ENCODE measurements at regions not wholly inside any gene's neighbourhood (a gene's known extent, or its start where the extent isn't known, plus 50 kb on each side); places are given as distances from the start of the nearest gene placed in this dataset.

DNA sequence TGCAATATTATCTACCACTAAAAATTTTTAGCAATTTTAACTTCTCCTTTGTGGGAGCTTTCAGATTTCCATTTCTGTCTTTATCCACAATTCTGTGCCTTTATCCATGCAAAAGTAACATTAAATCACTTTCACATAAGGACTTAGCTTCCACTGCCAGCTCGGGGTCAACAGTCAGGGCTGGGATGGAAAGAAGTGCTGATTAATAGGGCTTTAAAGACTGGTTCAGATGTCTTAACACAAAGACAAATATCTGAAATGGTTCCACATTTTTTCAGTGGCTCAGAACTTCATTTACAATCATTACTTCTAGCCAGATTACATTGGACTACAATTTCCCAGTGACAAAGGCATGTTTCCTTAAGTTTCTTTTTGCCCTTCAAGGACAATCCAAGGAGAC lies 191.8 kb upstream of the CPHXL start:
- Histone ChIP-seq H3K36me3 (replicated peaks; ENCODE audit: insufficient read depth, low read depth) (no peaks in the 10 kb centered on the region), H3K4me3 (no peak overlapping the region), H3K79me2 (no peaks in the 10 kb centered on the region), H3K4me1 (ENCODE audit: insufficient read depth) (peaks cover 8% of the 10 kb centered on the region), H3K27me3 (no peaks in the 10 kb centered on the region), H4K20me1 (ENCODE audit: insufficient read depth, poor library complexity, severe bottlenecking) (no peaks in the 10 kb centered on the region), H3K9me3 (ENCODE audit: low read depth) (no peaks in the 10 kb centered on the region), H3K9me2 (replicated peaks; ENCODE audit: insufficient read depth) (no peaks in the 10 kb centered on the region), H3K27ac (no peak overlapping the region), H3K4me2 (no peak overlapping the region), H2AFZ (no peak overlapping the region)
- TF ChIP-seq EZH2 (IDR thresholded peaks at IDR 0.05; ENCODE audit: borderline replicate concordance) (no peak), EZH2phosphoT487 (IDR thresholded peaks at IDR 0.05; ENCODE audit: low read depth, severe bottlenecking, unreplicated experiment) (no peak), CTCF (IDR thresholded peaks at IDR 0.05; ENCODE audit: poor library complexity) (no peak)
- DNase-seq (ENCODE audit: low spot score) = no peak
- 57% methylated on average over 1 of the region's 1 CpG for WGBS (ENCODE audit: low lambda C conversion rate, missing lambda C conversion rate)

DNA sequence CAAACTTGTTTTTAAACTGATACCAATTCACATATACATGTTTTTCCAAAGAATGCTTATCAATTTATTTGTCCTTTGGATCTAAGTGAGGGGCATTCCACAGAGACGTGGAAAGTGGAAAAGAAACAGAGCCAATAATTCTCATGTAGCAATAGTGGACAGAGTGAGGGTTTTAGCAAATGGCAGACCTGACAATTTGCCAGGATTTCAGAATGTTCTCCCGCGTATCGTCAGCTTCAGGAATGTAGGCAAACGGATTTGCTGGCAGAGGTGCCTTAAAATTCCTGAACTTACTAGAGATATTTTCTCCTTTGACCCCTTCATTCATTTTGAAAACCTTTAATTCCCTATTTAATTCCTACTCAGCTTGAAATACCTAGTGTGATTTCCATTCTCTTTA lies 193.4 kb upstream of the CPHXL start:
- no peak overlapping the region for H2AFZ ChIP-seq
- no peak for DNase-seq (ENCODE audit: low spot score)
- 26% methylated on average over 5 of the region's 5 CpGs for WGBS (ENCODE audit: low lambda C conversion rate, missing lambda C conversion rate)
- H3K9me3 ChIP-seq (ENCODE audit: low read depth) = no peaks in the 10 kb centered on the region
- H3K4me2 ChIP-seq = no peak overlapping the region
- H3K4me3 ChIP-seq = no peak overlapping the region
- H4K20me1 ChIP-seq (ENCODE audit: insufficient read depth, poor library complexity, severe bottlenecking) = no peaks in the 10 kb centered on the region
- H3K79me2 ChIP-seq = no peaks in the 10 kb centered on the region
- H3K9me2 ChIP-seq (replicated peaks; ENCODE audit: insufficient read depth) = no peaks in the 10 kb centered on the region
- H3K36me3 ChIP-seq (replicated peaks; ENCODE audit: insufficient read depth, low read depth) = no peaks in the 10 kb centered on the region
- no peak for TF ChIP-seq EZH2 (IDR thresholded peaks at IDR 0.05; ENCODE audit: borderline replicate concordance)
- H3K27me3 ChIP-seq = no peaks in the 10 kb centered on the region
- H3K4me1 ChIP-seq (ENCODE audit: insufficient read depth) = peaks cover 8% of the 10 kb centered on the region
- H3K27ac ChIP-seq = no peak overlapping the region

GRCh38 chr16:75921281-75921680 lies 195.0 kb upstream of the CPHXL start:
- Histone ChIP-seq H3K4me3 (no peak overlapping the region), H3K36me3 (replicated peaks; ENCODE audit: insufficient read depth, low read depth) (no peaks in the 10 kb centered on the region), H3K9me2 (replicated peaks; ENCODE audit: insufficient read depth) (no peaks in the 10 kb centered on the region), H3K4me1 (ENCODE audit: insufficient read depth) (peaks cover 8% of the 10 kb centered on the region), H2AFZ (no peak overlapping the region), H3K27ac (no peak overlapping the region), H3K27me3 (no peaks in the 10 kb centered on the region), H3K4me2 (no peak overlapping the region), H3K79me2 (no peaks in the 10 kb centered on the region), H3K9me3 (ENCODE audit: low read depth) (no peaks in the 10 kb centered on the region), H4K20me1 (ENCODE audit: insufficient read depth, poor library complexity, severe bottlenecking) (no peaks in the 10 kb centered on the region)
- no peak for DNase-seq (ENCODE audit: low spot score)
- TF ChIP-seq CTCF (IDR thresholded peaks at IDR 0.05; ENCODE audit: poor library complexity) (no peak), EZH2phosphoT487 (IDR thresholded peaks at IDR 0.05; ENCODE audit: low read depth, severe bottlenecking, unreplicated experiment) (no peak), EZH2 (IDR thresholded peaks at IDR 0.05; ENCODE audit: borderline replicate concordance) (no peak)
- 79% methylated on average over 2 of the region's 2 CpGs for WGBS (ENCODE audit: low lambda C conversion rate, missing lambda C conversion rate)

GRCh38 chr16:75922250-75922649 lies 196.0 kb upstream of the CPHXL start:
- no peaks in the 10 kb centered on the region for H3K79me2 ChIP-seq
- H3K4me2 ChIP-seq = no peak overlapping the region
- peaks cover 8% of the 10 kb centered on the region for H3K4me1 ChIP-seq (ENCODE audit: insufficient read depth)
- no peaks in the 10 kb centered on the region for H3K27me3 ChIP-seq
- H3K36me3 ChIP-seq (replicated peaks; ENCODE audit: insufficient read depth, low read depth) = no peaks in the 10 kb centered on the region
- no peaks in the 10 kb centered on the region for H3K9me2 ChIP-seq (replicated peaks; ENCODE audit: insufficient read depth)
- no peaks in the 10 kb centered on the region for H4K20me1 ChIP-seq (ENCODE audit: insufficient read depth, poor library complexity, severe bottlenecking)
- H3K27ac ChIP-seq = no peak overlapping the region
- no peak overlapping the region for H3K4me3 ChIP-seq
- 76% methylated on average over 3 of the region's 3 CpGs for WGBS (ENCODE audit: low lambda C conversion rate, missing lambda C conversion rate)
- no peak overlapping the region for H2AFZ ChIP-seq
- no peak for TF ChIP-seq CTCF (IDR thresholded peaks at IDR 0.05; ENCODE audit: poor library complexity)
- no peak for TF ChIP-seq EZH2phosphoT487 (IDR thresholded peaks at IDR 0.05; ENCODE audit: low read depth, severe bottlenecking, unreplicated experiment)
- DNase-seq (ENCODE audit: low spot score) = no peak
- no peaks in the 10 kb centered on the region for H3K9me3 ChIP-seq (ENCODE audit: low read depth)

Data from hepatocyte (in vitro differentiated cells).